Trophoblast cell (in vitro differentiated cells and primary cell): ENCODE measurements at regions not wholly inside any gene's neighbourhood (a gene's known extent, or its start where the extent isn't known, plus 50 kb on each side); places are given as distances from the start of the nearest gene placed in this dataset.

Experiments used
- DNase-seq, 2 donors: peaks; one replicate each; pipeline ENCODE4 v3.0.0-alpha.2; 2016
- H2AFZ ChIP-seq: 2 replicates; pipeline ENCODE4 v1.6.1; 2013; ENCODE audit warnings: low read length, moderate library complexity, mild to moderate bottlenecking; ENCODE audit not compliant: insufficient read depth, poor library complexity
- H2AK5ac ChIP-seq: 2 replicates; pipeline ENCODE4 v1.6.1; 2013; ENCODE audit warnings: mild to moderate bottlenecking, low read length
- H2BK120ac ChIP-seq: 2 replicates; pipeline ENCODE4 v1.6.1; 2013; ENCODE audit warnings: low read length, mild to moderate bottlenecking, moderate library complexity; ENCODE audit not compliant: insufficient read depth, poor library complexity
- H2BK12ac ChIP-seq: 2 replicates; pipeline ENCODE4 v1.6.1; 2013; ENCODE audit warnings: mild to moderate bottlenecking, low read length, moderate library complexity
- H2BK5ac ChIP-seq: 2 replicates; pipeline ENCODE4 v1.6.1; 2013; ENCODE audit warnings: low read length, low read depth, moderate library complexity, mild to moderate bottlenecking; ENCODE audit not compliant: poor library complexity
- H3K14ac ChIP-seq: 2 replicates; pipeline ENCODE4 v1.6.1; 2013; ENCODE audit warnings: mild to moderate bottlenecking, low read length
- H3K18ac ChIP-seq: 2 replicates; pipeline ENCODE4 v1.6.1; 2013; ENCODE audit warnings: mild to moderate bottlenecking, low read length
- H3K23ac ChIP-seq: 2 replicates; pipeline ENCODE4 v1.6.1; 2013; ENCODE audit warnings: low read length
- H3K27ac ChIP-seq: 2 replicates; pipeline ENCODE4 v1.5.1; 2013; ENCODE audit warnings: low read depth, mild to moderate bottlenecking, inconsistent platforms, low read length, moderate library complexity
- H3K27me3 ChIP-seq: 2 replicates; pipeline ENCODE4 v1.6.1; 2013; ENCODE audit warnings: inconsistent platforms, mild to moderate bottlenecking, low read length, moderate library complexity; ENCODE audit not compliant: insufficient read depth
- H3K36me3 ChIP-seq, 2 experiments: 1 replicate in 1 of 2; 2 replicates in 1 of 2; pipeline ENCODE4 v1.6.1; 2013; ENCODE audit warnings: low read length in 2 of 2, mild to moderate bottlenecking in 2 of 2, moderate library complexity in 1 of 2; ENCODE audit not compliant: insufficient read depth in 2 of 2, control insufficient read depth in 1 of 2
- H3K4ac ChIP-seq: 2 replicates; pipeline ENCODE4 v1.6.1; 2013; ENCODE audit warnings: low read depth, mild to moderate bottlenecking, low read length, moderate library complexity
- H3K4me1 ChIP-seq, 2 experiments: 1 replicate in 1 of 2; 2 replicates in 1 of 2; pipeline ENCODE4 v1.6.1; 2013; ENCODE audit warnings: low read length in 2 of 2, mild to moderate bottlenecking in 2 of 2, moderate library complexity in 1 of 2; ENCODE audit not compliant: insufficient read depth in 2 of 2, control insufficient read depth in 1 of 2
- H3K4me2 ChIP-seq: 2 replicates; pipeline ENCODE4 v1.6.1; 2013; ENCODE audit warnings: inconsistent platforms, mild to moderate bottlenecking, low read length, moderate library complexity
- H3K4me3 ChIP-seq: 2 replicates; pipeline ENCODE4 v1.5.1; 2013; ENCODE audit warnings: mild to moderate bottlenecking, low read depth, low read length, inconsistent platforms
- H3K79me1 ChIP-seq: one replicate; pipeline ENCODE4 v1.6.1; 2013; ENCODE audit warnings: low read length
- H3K79me2 ChIP-seq: 2 replicates; pipeline ENCODE4 v1.6.1; 2013; ENCODE audit warnings: low read length, mild to moderate bottlenecking; ENCODE audit not compliant: control insufficient read depth, insufficient read depth, poor library complexity
- H3K9ac ChIP-seq: 2 replicates; pipeline ENCODE4 v1.6.1; 2013; ENCODE audit warnings: mild to moderate bottlenecking, low read length
- H3K9me3 ChIP-seq: 2 replicates; pipeline ENCODE4 v1.6.1; 2013; ENCODE audit warnings: low read depth, mild to moderate bottlenecking, control low read depth, inconsistent platforms, low read length; ENCODE audit not compliant: insufficient read depth
- H4K12ac ChIP-seq: 2 replicates; pipeline ENCODE4 v1.6.1; 2013; ENCODE audit warnings: low read depth, mild to moderate bottlenecking, low read length, moderate library complexity
- H4K8ac ChIP-seq: 2 replicates; pipeline ENCODE4 v1.6.1; 2013; ENCODE audit warnings: low read depth, mild to moderate bottlenecking, low read length, moderate library complexity
- H4K91ac ChIP-seq: one replicate; pipeline ENCODE4 v1.6.1; 2013; ENCODE audit warnings: low read depth, mild to moderate bottlenecking, low read length, moderate library complexity
- WGBS: extraction: QIAGEN DNeasy Blood & Tissue Kit; methylation state at CpG from one replicate; pipeline ENCODE4 v1.1.7; 2013; ENCODE audit warnings: missing lambda C conversion rate; ENCODE audit not compliant: insufficient read length, insufficient coverage; ENCODE audit errors: extremely low coverage; 5-methylcytosine and 5-hydroxymethylcytosine counted together

DNA sequence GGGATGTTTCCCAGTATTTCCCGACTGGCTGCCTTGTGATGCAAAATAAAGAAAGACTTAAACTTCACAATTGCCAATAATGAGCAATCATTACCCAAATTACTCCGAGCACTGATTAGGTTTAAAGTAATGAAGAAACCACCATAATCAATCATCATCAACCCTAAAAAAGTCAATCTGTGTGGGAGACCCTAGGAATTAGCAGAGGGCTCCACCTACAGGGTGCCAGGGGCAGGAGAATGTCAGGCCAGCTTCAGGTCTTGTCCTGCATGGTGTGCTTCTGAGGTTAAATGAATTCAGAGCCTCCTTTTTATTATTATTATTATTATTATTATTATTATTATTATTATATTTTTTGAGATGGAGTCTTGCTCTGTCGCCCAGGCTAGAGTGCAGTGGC is 478.0 kb upstream of the ARRDC4 start:
- Histone ChIP-seq H3K4ac (no peak overlapping the region), H3K9me3 (no peaks in the 10 kb centered on the region), H3K36me3 (no peaks in the 10 kb centered on the region), H3K27me3 (no peaks in the 10 kb centered on the region), H3K4me1 (no peaks in the 10 kb centered on the region), H4K91ac (no peak overlapping the region), H3K9ac (no peak overlapping the region), H3K4me2 (no peak overlapping the region), H2AFZ (no peak overlapping the region), H3K79me1 (no peaks in the 10 kb centered on the region), H3K4me3 (no peak overlapping the region), H3K79me2 (no peaks in the 10 kb centered on the region), H3K18ac (no peak overlapping the region), H4K12ac (no peak overlapping the region), H3K27ac (no peak overlapping the region), H4K8ac (no peak overlapping the region), H2BK120ac (no peak overlapping the region), H2BK12ac (no peak overlapping the region), H2AK5ac (no peak overlapping the region), H3K14ac (no peak overlapping the region), H3K23ac (no peak overlapping the region), H2BK5ac (no peak overlapping the region)
- DNase-seq: no peak
- no CpG with 5 or more reads among the region's 3 CpGs for WGBS

DNA sequence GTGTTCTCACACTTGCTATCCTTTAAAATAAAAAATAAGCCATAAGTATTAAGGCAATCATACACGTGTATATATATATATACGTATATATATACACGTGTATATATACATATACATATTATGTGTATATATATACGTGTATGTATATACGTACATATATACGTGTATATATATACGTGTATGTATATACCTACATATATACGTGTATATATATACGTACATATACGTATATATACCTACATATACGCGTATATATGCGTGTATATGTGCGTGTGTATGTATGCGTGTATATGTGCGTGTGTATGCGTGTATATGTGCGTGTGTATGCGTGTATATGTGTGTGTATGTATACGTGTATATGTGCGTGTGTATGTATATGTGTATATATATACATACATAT is 477.3 kb upstream of the ARRDC4 start:
- Histone ChIP-seq H3K36me3 (no peaks in the 10 kb centered on the region), H3K27me3 (no peaks in the 10 kb centered on the region), H3K4me2 (no peak overlapping the region), H4K12ac (no peak overlapping the region), H3K4ac (no peak overlapping the region), H2BK5ac (no peak overlapping the region), H3K4me1 (no peaks in the 10 kb centered on the region), H2BK120ac (no peak overlapping the region), H2BK12ac (no peak overlapping the region), H3K18ac (no peak overlapping the region), H3K79me1 (no peaks in the 10 kb centered on the region), H3K79me2 (no peaks in the 10 kb centered on the region), H2AK5ac (no peak overlapping the region), H3K9me3 (no peaks in the 10 kb centered on the region), H3K27ac (no peak overlapping the region), H3K23ac (no peak overlapping the region), H4K8ac (no peak overlapping the region), H2AFZ (no peak overlapping the region), H3K4me3 (no peak overlapping the region), H4K91ac (no peak overlapping the region), H3K9ac (no peak overlapping the region), H3K14ac (no peak overlapping the region)
- 100% methylated on average over 7 of the region's 21 CpGs for WGBS
- no peak for DNase-seq

DNA sequence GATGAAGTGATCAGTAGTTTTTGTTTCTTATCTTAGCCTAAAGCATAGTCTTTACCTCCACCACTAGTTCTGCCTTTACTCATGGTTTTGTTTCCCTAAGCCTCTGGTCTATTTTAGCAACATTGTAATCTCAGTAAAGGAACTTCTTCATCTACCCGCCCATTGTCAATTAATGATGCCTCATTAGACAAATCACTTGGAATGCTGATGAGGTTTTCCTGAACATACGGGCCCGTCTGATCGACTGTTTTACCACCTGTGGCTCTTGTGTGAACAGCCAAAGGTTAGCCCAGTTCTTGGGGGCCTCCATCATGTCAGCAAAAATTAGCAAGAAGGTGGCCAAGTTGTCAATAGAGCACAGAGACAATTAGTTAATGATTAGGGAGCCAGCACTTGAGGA is 470.1 kb upstream of the ARRDC4 start:
- no peak overlapping the region for H3K4me2 ChIP-seq
- no CpG with 5 or more reads among the region's 4 CpGs for WGBS

DNA sequence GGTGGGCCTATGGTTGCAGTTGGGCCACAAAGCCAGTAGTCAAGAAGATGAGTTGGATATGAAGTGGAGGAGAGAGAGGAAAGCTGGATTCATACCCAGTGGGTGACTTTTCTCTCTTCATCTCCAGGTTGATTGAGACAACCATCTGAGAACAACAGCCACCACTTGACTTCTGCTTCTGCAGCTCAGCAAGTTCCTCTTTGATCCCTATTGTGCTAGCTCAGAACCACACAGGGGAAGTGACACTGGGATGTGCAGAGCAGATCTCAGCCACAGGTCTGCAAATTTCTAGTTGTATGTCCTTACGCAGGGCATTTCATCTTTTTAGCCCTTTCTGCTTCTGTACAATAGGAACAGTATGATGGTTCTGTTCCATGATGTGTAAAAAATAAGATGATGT is 459.2 kb upstream of the ARRDC4 start:
- H3K36me3 ChIP-seq: no peaks in the 10 kb centered on the region
- H3K4me2 ChIP-seq: no peak overlapping the region
- H2AK5ac ChIP-seq: no peak overlapping the region
- H2BK12ac ChIP-seq: no peak overlapping the region
- H4K12ac ChIP-seq: no peak overlapping the region
- DNase-seq: no peak
- no peaks in the 10 kb centered on the region for H3K79me1 ChIP-seq
- H3K4ac ChIP-seq: no peak overlapping the region
- H3K4me1 ChIP-seq: no peaks in the 10 kb centered on the region
- H2AFZ ChIP-seq: no peak overlapping the region
- H2BK5ac ChIP-seq: no peak overlapping the region
- WGBS: no CpG with 5 or more reads among the region's 1 CpG
- H3K14ac ChIP-seq: no peak overlapping the region
- no peak overlapping the region for H2BK120ac ChIP-seq
- no peak overlapping the region for H4K91ac ChIP-seq
- no peaks in the 10 kb centered on the region for H3K79me2 ChIP-seq
- H3K18ac ChIP-seq: no peak overlapping the region
- no peak overlapping the region for H3K27ac ChIP-seq
- no peak overlapping the region for H4K8ac ChIP-seq
- no peak overlapping the region for H3K4me3 ChIP-seq
- no peak overlapping the region for H3K9ac ChIP-seq
- no peaks in the 10 kb centered on the region for H3K27me3 ChIP-seq
- H3K23ac ChIP-seq: no peak overlapping the region
- H3K9me3 ChIP-seq: no peaks in the 10 kb centered on the region

More for the DNA sequence above, 470.1 kb upstream of the ARRDC4 start:
- no peak for DNase-seq
- Histone ChIP-seq H3K18ac (no peak overlapping the region), H3K4me1 (no peaks in the 10 kb centered on the region), H2BK120ac (no peak overlapping the region), H4K12ac (no peak overlapping the region), H3K27ac (no peak overlapping the region), H3K4ac (no peak overlapping the region), H2AK5ac (no peak overlapping the region), H3K27me3 (no peaks in the 10 kb centered on the region), H3K4me3 (no peak overlapping the region), H4K8ac (no peak overlapping the region), H2BK5ac (no peak overlapping the region), H3K36me3 (no peaks in the 10 kb centered on the region), H4K91ac (no peak overlapping the region), H2AFZ (no peak overlapping the region), H3K14ac (no peak overlapping the region), H2BK12ac (no peak overlapping the region), H3K9me3 (no peaks in the 10 kb centered on the region), H3K9ac (no peak overlapping the region), H3K23ac (no peak overlapping the region), H3K79me2 (no peaks in the 10 kb centered on the region), H3K79me1 (no peaks in the 10 kb centered on the region)
